PC-3 (cell line): ENCODE measurements at regions not wholly inside any gene's neighbourhood (a gene's known extent, or its start where the extent isn't known, plus 50 kb on each side); places are given as distances from the start of the nearest gene placed in this dataset.

ENCODE experiments used
- EZH2 ChIP-seq: fragments of 300-600 bp; sonication (generic); IDR thresholded peaks from one replicate; pipeline ENCODE4 v1.6.1; 2017; ENCODE audit warnings: antibody characterized with exemption, mild to moderate bottlenecking, low read length; ENCODE audit not compliant: unreplicated experiment
- TF ChIP-seq, protein P1 (sequence below): fragments of 300-600 bp; sonication (generic); conservative IDR thresholded peaks from 2 replicates; pipeline ENCODE4 v1.5.1; 2017; ENCODE audit warnings: antibody characterized with exemption, low read depth, mild to moderate bottlenecking, low read length

DNA sequence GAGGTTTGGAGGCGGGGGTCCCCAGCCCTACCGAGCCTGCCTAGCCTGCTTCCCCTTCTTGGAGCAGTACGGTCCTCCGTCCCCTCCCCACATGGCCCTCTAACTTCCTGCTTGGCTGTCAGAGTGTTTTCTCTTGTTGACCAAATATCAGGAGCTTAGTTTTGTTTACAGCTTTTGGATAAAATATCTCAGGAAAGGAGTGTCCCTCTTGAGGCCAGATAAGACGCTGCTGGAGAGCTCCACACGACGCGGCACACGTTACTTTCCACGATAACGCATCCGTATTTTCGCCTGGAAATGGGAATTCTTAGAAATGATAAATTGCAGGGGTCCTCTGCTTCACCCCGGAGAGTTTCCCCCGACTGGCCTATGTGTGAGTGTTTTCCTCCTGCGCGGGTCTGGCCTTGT lies 182.9 kb downstream of the MAF start:
- TF ChIP-seq, protein P1, sequence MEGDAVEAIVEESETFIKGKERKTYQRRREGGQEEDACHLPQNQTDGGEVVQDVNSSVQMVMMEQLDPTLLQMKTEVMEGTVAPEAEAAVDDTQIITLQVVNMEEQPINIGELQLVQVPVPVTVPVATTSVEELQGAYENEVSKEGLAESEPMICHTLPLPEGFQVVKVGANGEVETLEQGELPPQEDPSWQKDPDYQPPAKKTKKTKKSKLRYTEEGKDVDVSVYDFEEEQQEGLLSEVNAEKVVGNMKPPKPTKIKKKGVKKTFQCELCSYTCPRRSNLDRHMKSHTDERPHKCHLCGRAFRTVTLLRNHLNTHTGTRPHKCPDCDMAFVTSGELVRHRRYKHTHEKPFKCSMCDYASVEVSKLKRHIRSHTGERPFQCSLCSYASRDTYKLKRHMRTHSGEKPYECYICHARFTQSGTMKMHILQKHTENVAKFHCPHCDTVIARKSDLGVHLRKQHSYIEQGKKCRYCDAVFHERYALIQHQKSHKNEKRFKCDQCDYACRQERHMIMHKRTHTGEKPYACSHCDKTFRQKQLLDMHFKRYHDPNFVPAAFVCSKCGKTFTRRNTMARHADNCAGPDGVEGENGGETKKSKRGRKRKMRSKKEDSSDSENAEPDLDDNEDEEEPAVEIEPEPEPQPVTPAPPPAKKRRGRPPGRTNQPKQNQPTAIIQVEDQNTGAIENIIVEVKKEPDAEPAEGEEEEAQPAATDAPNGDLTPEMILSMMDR, result no peak
- TF ChIP-seq EZH2, result no peak
